GM12872 (cell line): ENCODE measurements at regions not wholly inside any gene's neighbourhood (a gene's known extent, or its start where the extent isn't known, plus 50 kb on each side); places are given as distances from the start of the nearest gene placed in this dataset.

Experiments used
- CTCF ChIP-seq: IDR thresholded peaks from 3 replicates; pipeline ENCODE4 v1.5.1; 2011; ENCODE audit warnings: low read depth, mild to moderate bottlenecking, low read length, moderate library complexity; ENCODE audit not compliant: insufficient read depth

- no peak for TF ChIP-seq CTCF
These were observed 288.3 kb upstream of the PPFIA2 start for GRCh38 chr12:82047446-82047845.

GRCh38 chr12:82040987-82041743 lies 282.0 kb upstream of the PPFIA2 start:
- TF ChIP-seq CTCF = no peak

GRCh38 chr12:82034769-82035168 lies 275.6 kb upstream of the PPFIA2 start:
- no peak for TF ChIP-seq CTCF

GRCh38 chr12:82029936-82030335 lies 270.8 kb upstream of the PPFIA2 start:
- no peak for TF ChIP-seq CTCF

GRCh38 chr12:82028772-82029171 lies 269.6 kb upstream of the PPFIA2 start:
- TF ChIP-seq CTCF = no peak

GRCh38 chr12:82027612-82028011 lies 268.5 kb upstream of the PPFIA2 start:
- TF ChIP-seq CTCF = no peak

- no peak for TF ChIP-seq CTCF
These were observed 266.3 kb upstream of the PPFIA2 start for GRCh38 chr12:82025462-82025861.

- TF ChIP-seq CTCF = peak; percentile 15; the same call in 1 of the 3 replicates
These were observed 260.4 kb upstream of the PPFIA2 start for GRCh38 chr12:82019533-82019932.
